Bronchial epithelial cell (primary cell): ENCODE measurements at regions not wholly inside any gene's neighbourhood (a gene's known extent, or its start where the extent isn't known, plus 50 kb on each side); places are given as distances from the start of the nearest gene placed in this dataset.

Experiments
- DNase-seq: peaks from one replicate; pipeline ENCODE4 v3.0.0-alpha.2; 2010; ENCODE audit warnings: low read depth
- FAIRE-seq: peaks from 2 replicates; lab custom pipeline; 2011; peaks lifted over from hg19 to GRCh38; lab: Jason Lieb, UNC
- H3K27me3 ChIP-seq: 2 replicates; pipeline ENCODE4 v1.5.1; 2011; ENCODE audit warnings: low read length; ENCODE audit not compliant: control insufficient read depth, insufficient read depth
- H3K36me3 ChIP-seq: 2 replicates; pipeline ENCODE4 v1.5.1; 2011; ENCODE audit warnings: low read length; ENCODE audit not compliant: control insufficient read depth, insufficient read depth
- H3K4me3 ChIP-seq: 2 replicates; pipeline ENCODE4 v1.5.1; 2011; ENCODE audit warnings: mild to moderate bottlenecking, low read depth, low read length, control low read depth
- CTCF ChIP-seq: IDR thresholded peaks from 2 replicates; pipeline ENCODE4 v1.5.1; 2011; ENCODE audit warnings: mild to moderate bottlenecking, moderate library complexity, low read length, control low read depth, inconsistent platforms; ENCODE audit not compliant: insufficient read depth, severe bottlenecking

GRCh38 chr16:54397838-54398237, 111.3 kb upstream of the IRX3 start:
- H3K27me3 ChIP-seq, result no peaks in the 10 kb centered on the region
- no peak overlapping the region for H3K4me3 ChIP-seq
- DNase-seq (no peak), FAIRE-seq (no peak)
- no peak for TF ChIP-seq CTCF
- no peaks in the 10 kb centered on the region for H3K36me3 ChIP-seq

GRCh38 chr16:54397190-54397835, 110.7 kb upstream of the IRX3 start:
- H3K27me3 ChIP-seq, result no peaks in the 10 kb centered on the region
- H3K36me3 ChIP-seq, result no peaks in the 10 kb centered on the region
- no peak overlapping the region for H3K4me3 ChIP-seq
- no peak for FAIRE-seq
- DNase-seq, result no peak
- no peak for TF ChIP-seq CTCF

- Histone ChIP-seq H3K36me3 (no peaks in the 10 kb centered on the region), H3K27me3 (peaks cover 2% of the 10 kb centered on the region), H3K4me3 (no peak overlapping the region)
- no peak for TF ChIP-seq CTCF
- FAIRE-seq (no peak), DNase-seq (no peak)
These were observed 103.4 kb upstream of the IRX3 start for GRCh38 chr16:54389836-54390494.

- DNase-seq, result no peak
- Histone ChIP-seq H3K27me3 (peaks cover 2% of the 10 kb centered on the region), H3K36me3 (no peaks in the 10 kb centered on the region), H3K4me3 (no peak overlapping the region)
- no peak for TF ChIP-seq CTCF
- no peak for FAIRE-seq
These were observed 98.6 kb upstream of the IRX3 start for GRCh38 chr16:54385141-54385540.

GRCh38 chr16:54381601-54382313, 95.2 kb upstream of the IRX3 start:
- H3K4me3 ChIP-seq, result no peak overlapping the region
- no peaks in the 10 kb centered on the region for H3K27me3 ChIP-seq
- DNase-seq, result no peak
- H3K36me3 ChIP-seq, result no peaks in the 10 kb centered on the region
- FAIRE-seq, result no peak
- no peak for TF ChIP-seq CTCF
